ENCODE measurements at regions not wholly inside any gene's neighbourhood (a gene's known extent, or its start where the extent isn't known, plus 50 kb on each side); places are given as distances from the start of the nearest gene placed in this dataset.

DNA sequence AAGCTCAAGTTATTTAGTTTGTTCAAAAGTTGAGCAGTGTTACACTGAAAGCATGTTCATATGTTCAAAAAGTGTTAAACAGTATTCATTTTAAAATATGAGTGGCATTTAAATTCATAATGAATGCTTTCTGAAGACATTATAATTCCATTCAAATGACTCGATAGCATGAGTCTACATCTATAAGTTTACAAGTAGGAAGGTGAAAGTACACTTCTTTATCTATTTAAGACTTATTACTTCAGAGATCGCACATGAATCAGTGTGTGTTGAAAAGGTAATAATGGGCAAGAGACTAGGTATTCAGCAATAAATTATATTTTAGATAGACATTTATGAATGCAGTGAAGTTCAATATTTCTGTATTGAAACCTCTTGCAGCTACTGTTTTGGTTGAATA lies 456.1 kb downstream of the GRXCR1 start:
- TF ChIP-seq NFIX (CRISPR knock-in tag; IDR thresholded peaks at IDR 0.05; ENCODE audit: low read depth): no peak
- no peak for TF ChIP-seq TARDBP (IDR thresholded peaks at IDR 0.05)
- TF ChIP-seq PREB (CRISPR knock-in tag; IDR thresholded peaks at IDR 0.05): no peak
- TF ChIP-seq FOXA3 (CRISPR knock-in tag; conservative IDR thresholded peaks at IDR 0.05 in 1 of 2, IDR thresholded peaks at IDR 0.05 in 1 of 2): no peak
- TF ChIP-seq MTF1 (CRISPR knock-in tag; IDR thresholded peaks at IDR 0.05; ENCODE audit: borderline replicate concordance): no peak
- TF ChIP-seq, protein P1, sequence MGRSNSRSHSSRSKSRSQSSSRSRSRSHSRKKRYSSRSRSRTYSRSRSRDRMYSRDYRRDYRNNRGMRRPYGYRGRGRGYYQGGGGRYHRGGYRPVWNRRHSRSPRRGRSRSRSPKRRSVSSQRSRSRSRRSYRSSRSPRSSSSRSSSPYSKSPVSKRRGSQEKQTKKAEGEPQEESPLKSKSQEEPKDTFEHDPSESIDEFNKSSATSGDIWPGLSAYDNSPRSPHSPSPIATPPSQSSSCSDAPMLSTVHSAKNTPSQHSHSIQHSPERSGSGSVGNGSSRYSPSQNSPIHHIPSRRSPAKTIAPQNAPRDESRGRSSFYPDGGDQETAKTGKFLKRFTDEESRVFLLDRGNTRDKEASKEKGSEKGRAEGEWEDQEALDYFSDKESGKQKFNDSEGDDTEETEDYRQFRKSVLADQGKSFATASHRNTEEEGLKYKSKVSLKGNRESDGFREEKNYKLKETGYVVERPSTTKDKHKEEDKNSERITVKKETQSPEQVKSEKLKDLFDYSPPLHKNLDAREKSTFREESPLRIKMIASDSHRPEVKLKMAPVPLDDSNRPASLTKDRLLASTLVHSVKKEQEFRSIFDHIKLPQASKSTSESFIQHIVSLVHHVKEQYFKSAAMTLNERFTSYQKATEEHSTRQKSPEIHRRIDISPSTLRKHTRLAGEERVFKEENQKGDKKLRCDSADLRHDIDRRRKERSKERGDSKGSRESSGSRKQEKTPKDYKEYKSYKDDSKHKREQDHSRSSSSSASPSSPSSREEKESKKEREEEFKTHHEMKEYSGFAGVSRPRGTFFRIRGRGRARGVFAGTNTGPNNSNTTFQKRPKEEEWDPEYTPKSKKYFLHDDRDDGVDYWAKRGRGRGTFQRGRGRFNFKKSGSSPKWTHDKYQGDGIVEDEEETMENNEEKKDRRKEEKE (IDR thresholded peaks at IDR 0.05; ENCODE audit: borderline replicate concordance in 1 of 2, control insufficient read depth in 1 of 2, low read depth in 2 of 2, low read length in 1 of 2): no peak
- TF ChIP-seq ZNF165 (CRISPR knock-in tag; IDR thresholded peaks at IDR 0.05; ENCODE audit: borderline replicate concordance): no peak
- TF ChIP-seq TEAD2 (tag; IDR thresholded peaks at IDR 0.05): no peak
- TF ChIP-seq, protein P2, sequence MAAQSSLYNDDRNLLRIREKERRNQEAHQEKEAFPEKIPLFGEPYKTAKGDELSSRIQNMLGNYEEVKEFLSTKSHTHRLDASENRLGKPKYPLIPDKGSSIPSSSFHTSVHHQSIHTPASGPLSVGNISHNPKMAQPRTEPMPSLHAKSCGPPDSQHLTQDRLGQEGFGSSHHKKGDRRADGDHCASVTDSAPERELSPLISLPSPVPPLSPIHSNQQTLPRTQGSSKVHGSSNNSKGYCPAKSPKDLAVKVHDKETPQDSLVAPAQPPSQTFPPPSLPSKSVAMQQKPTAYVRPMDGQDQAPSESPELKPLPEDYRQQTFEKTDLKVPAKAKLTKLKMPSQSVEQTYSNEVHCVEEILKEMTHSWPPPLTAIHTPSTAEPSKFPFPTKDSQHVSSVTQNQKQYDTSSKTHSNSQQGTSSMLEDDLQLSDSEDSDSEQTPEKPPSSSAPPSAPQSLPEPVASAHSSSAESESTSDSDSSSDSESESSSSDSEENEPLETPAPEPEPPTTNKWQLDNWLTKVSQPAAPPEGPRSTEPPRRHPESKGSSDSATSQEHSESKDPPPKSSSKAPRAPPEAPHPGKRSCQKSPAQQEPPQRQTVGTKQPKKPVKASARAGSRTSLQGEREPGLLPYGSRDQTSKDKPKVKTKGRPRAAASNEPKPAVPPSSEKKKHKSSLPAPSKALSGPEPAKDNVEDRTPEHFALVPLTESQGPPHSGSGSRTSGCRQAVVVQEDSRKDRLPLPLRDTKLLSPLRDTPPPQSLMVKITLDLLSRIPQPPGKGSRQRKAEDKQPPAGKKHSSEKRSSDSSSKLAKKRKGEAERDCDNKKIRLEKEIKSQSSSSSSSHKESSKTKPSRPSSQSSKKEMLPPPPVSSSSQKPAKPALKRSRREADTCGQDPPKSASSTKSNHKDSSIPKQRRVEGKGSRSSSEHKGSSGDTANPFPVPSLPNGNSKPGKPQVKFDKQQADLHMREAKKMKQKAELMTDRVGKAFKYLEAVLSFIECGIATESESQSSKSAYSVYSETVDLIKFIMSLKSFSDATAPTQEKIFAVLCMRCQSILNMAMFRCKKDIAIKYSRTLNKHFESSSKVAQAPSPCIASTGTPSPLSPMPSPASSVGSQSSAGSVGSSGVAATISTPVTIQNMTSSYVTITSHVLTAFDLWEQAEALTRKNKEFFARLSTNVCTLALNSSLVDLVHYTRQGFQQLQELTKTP (IDR thresholded peaks at IDR 0.05; ENCODE audit: low read depth in 1 of 2, partially characterized antibody in 2 of 2): no peak
- TF ChIP-seq EHMT2 (IDR thresholded peaks at IDR 0.05): no peak
- TF ChIP-seq, protein P3, sequence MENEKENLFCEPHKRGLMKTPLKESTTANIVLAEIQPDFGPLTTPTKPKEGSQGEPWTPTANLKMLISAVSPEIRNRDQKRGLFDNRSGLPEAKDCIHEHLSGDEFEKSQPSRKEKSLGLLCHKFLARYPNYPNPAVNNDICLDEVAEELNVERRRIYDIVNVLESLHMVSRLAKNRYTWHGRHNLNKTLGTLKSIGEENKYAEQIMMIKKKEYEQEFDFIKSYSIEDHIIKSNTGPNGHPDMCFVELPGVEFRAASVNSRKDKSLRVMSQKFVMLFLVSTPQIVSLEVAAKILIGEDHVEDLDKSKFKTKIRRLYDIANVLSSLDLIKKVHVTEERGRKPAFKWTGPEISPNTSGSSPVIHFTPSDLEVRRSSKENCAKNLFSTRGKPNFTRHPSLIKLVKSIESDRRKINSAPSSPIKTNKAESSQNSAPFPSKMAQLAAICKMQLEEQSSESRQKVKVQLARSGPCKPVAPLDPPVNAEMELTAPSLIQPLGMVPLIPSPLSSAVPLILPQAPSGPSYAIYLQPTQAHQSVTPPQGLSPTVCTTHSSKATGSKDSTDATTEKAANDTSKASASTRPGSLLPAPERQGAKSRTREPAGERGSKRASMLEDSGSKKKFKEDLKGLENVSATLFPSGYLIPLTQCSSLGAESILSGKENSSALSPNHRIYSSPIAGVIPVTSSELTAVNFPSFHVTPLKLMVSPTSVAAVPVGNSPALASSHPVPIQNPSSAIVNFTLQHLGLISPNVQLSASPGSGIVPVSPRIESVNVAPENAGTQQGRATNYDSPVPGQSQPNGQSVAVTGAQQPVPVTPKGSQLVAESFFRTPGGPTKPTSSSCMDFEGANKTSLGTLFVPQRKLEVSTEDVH (IDR thresholded peaks at IDR 0.05; ENCODE audit: low read depth, partially characterized antibody): no peak
- TF ChIP-seq ZNF384 (IDR thresholded peaks at IDR 0.05; ENCODE audit: low read depth, low read length): no peak
